NCI-H146 treated with DMSO at 0.1 percent for 48 hours (cell line): ENCODE measurements at regions not wholly inside any gene's neighbourhood (a gene's known extent, or its start where the extent isn't known, plus 50 kb on each side); places are given as distances from the start of the nearest gene placed in this dataset.
A peak's percentile ranks its signal among the peaks of the same experiment; 100 is the strongest.

Experiments used
- DNase-seq: peaks from one replicate; lab custom pipeline; 2025; ENCODE audit not compliant: unreplicated experiment; lab: John Stamatoyannopoulos, UW

DNA sequence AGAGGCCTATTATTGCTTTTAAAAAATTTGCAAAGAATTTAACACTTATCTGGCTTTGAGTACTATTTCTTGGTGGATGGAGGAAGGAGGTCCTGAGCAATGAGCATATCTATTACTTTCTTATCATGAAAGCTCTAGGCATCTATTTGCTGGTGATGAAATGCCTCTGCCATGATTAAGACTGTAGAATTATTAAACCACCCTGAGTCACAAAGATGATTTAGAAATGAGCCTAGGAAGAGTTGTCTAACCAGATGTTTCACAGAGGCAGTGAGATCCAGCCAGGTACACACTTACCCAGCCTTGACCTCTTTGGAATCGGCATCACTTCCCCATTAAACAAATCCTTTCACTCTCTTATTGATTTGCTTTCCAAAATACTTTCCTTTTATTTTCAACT, 304.4 kb upstream of the KIF2A start:
- DNase-seq, result no peak

DNA sequence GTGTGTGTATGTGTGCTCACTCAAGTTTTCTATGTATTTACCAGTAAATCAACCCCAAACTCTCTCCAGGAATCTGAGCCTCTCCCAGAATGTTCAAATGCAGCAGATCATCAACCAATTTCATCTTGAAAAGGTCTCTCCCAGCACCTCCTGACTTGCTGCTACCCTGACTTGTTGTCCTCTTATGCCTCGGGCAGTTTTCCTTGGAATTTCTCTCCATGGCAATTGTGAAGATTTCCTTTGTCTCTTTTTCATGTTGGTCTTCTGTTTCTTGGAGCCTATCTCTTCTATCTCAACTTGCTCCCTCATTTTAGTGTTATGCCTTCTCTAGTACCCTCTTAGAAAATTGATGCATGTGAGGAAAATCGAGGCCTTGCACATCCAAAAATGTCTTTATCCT, 303.6 kb upstream of the KIF2A start:
- DNase-seq, result no peak

DNA sequence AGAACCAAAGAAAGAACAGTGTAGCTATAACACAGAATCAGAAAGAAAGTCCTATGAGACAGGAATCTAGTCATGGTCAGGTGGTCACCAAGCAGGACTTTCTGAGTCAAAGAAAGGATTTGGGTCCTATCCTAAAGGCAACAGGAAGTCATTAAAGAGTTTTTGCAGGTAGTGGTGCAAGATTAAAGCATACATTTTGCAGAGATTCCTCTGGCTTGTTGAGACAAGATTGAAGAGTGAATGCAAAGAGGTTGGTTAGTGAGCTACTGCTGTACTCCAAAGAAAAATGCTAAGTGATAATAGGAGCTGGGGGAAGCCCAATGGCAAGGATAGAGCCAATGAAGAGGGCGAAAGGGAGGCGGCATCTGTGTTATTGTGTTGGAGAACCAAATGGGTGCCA, 300.5 kb upstream of the KIF2A start:
- DNase-seq, result no peak

DNA sequence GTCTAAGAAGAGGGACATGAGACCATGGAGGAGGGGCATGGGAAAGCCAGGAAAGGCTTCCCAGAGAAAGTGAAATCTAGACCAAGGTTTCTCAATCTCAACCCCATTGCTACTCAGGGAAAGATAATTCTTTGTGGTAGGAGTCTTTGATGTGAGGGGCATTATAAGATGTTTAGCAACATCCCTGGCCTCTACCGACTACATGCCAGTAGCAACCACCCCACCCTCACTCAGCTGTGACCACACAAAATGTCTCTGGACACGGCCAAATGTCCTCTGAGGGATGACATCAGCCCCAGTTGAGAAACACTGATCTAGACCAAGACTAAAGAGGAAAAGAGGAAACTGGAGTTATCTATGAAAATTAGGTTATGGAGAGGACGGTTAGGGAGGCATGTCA, 298.5 kb upstream of the KIF2A start:
- DNase-seq, result no peak

DNA sequence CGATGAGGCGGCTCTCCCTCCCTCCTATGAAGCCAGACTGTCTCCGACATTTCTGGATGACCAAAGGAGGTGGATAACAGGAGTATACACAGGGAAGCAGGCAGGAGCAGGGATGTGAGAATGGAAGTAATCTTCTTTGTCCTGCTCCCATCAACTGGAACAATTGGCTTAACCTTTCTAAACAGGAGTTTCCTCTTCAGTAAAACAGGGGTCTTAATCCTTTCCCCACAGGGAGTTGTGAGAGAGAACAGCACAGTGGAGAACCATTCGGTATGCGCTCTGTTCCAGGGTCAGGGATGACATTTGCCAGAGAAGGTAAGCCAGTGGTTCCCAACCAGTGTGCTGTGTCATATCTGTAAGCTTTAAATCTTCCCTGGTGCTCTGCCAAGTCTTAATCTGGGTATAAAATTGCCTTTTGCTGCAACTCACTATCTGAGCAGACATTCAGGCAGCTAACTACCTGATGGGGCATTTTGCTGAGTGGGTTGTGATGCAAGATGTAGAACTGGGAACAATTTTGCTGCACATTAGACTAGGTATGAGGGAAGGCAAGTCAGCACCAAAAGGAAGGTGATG, 294.8 kb upstream of the KIF2A start:
- no peak for DNase-seq

DNA sequence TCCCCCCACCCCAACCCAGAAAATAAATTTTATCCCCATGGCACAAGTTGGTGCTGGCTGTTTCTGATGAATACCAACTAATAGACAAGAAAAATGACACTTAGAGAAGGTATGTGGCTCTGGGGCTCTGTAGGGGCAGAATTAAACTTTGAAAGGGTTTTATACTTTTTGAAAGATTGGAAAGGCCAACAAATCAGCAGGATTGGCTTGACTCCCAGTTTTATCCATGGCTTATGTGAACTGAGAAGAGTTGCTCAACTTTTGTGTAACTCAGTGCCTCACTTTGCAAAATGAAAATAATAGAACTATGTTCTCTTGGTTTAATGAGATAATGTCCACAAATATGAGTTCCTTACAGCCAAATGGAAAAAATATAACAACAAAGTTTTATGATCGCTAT, 288.9 kb upstream of the KIF2A start:
- DNase-seq, result no peak

DNA sequence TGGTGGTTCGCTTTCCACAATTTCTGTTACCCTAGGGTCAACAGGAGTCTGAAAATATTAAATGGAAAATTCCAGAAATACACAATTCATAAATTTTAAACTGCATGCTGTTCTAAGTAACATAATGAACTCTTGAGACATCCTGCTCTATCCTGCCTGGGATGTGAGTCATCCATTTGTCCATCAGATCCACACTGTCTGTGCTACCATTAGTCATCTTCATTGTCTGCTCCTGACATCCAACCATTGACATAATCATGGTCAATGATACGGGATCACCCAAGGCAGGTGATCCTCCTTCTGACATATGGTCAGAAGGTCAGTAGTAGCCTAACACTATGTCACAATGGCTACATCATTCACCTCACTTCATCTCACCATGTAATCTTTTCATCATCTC, 276.7 kb upstream of the KIF2A start:
- DNase-seq, result no peak

DNA sequence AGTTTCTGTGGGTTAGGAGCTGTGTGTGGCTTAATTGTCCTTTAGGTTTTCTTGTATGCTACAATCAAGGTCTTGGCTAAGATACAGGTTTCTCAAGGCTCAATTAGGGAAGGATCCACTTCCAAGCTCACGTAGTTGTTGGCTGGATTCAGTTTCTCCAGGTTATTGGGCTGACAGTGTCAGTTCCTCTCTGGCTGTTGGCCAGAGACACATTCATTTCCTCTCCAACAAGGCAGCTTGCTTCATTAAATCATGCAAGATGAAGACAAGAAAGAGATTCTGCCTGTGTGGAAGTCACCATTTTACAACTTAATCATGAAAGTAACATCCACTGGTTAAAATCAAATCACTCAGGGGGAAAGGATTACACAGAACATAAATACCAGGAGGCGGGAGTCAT, 275.7 kb upstream of the KIF2A start:
- no peak for DNase-seq

DNA sequence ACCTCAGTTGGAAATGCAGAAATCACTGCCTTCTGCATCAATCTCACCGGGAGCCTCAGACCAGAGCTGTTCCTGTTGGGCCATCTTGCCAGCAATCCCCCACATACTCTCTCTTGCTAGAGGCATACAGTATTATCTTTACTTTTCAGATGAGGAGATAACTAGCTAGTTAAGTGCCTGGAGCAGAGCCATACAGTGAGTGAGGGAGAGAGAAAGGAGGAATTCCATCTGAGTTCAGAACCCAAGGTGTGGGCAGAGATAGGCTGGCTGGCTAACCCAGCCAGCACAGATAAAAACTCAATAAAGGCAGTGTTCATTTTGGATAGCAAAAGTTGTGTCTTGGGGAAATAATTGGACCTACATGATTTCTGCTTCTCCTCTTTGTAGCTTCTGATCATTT, 268.0 kb upstream of the KIF2A start:
- DNase-seq, result no peak

DNA sequence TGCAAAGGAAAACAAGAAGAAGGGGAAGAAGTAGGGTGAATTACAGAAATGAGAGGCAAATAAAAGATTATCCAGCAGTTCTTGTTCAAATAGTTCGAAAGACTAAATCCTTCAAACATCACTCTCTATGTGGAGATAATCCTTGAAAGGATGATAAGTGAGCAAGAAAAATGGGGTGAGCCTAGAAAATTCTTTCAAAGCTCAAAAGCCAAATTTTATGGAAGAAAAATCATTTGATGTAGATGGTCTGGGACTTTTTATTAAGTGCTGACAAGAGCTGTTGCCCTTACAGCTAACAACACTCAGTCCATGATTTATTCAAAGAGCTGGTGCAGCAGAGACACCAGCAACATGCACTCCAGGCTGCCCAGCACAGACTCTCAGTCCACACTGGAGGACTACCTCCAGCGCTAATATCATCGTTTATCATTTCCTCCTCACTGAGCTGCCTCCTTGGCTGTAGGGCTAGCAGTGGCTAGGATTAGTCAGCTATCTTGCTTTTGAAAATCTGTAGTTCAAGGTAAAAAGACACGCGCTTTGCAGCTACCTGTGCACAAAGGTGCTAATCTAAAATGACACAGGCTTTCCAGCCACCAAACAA, 264.8 kb upstream of the KIF2A start:
- DNase-seq, result no peak

DNA sequence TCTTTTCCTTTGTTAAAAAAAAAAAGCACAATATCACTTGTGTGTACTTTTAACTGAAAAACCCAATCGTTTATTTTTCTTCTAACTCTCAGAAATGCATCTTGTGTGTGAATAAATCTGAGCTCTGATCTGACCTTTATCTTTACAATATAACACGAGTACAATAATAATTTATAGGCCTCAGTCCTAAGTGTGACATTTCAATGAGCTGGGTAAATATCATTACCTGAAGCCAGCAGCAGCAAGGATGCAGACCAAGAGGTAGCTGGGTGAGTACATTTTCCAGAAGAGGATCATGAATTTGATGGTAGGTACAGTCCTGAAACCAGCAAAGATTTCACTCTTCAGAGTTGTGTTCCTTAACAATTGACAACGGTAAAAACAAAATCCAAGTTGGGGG, 264.0 kb upstream of the KIF2A start:
- DNase-seq, result no peak

DNA sequence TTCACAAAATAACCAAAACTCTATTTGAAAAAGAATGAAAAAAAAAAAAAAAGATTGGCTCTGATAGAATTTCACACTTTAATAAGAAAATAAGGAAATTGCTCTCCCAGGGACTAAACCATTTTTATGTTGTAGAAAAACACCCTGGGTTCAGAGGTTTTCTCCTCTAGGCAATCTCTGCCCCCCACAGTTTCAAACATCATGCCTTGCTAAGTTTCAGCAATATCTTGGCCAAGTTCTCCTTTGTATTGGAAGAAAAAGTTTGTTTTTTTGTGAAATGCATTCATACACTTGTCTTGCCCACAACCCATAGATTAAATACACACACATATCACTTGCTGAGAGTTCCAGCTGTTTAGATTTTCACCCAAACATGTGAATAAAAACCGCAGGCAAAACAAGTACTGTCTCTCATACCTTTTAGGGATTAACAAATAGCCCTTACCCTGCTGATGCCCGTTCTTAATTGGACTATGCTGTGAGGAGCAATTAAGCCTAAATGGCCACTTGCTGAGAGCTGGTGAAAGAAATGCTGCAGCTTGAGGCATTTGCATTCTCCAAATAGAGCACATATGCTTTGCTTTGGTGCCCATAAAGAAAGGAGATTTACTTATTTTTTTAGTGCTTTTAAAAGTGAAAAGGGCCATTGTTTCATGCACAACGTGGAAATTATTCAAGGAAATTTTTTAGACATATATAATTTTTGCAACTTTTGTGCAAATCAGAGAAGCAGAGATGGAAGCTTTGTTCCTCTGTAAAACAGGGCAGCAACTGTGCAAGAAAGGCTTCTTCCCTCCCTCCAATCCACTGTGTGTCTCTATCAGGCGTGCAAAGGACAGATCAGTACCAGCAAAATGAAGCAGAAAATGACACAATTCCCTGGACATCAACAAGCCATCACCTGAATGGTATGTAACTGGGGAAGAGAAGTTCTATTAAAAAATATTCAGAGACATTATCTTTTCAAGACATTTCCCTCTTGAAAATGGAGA, 262.4 kb upstream of the KIF2A start:
- peak; percentile 31 for DNase-seq

DNA sequence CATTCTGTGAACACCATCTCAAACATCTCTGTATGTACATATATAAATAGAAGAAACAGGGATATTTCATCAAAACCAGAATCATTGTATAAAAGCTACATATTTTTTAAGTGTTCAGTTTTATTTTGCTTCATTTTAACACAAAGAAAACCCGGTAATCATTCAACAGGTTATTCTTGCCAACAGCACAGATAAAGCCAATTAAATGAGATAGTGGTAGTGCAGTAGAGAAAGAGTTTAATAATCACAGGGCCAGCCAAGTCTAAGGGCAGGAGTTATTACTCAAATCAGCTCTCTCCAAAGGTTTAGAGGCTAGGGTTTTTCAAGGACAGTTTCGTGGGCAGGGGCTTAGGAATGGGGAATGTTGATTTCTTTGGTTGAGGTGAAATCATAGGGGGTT, 261.0 kb upstream of the KIF2A start:
- no peak for DNase-seq

DNA sequence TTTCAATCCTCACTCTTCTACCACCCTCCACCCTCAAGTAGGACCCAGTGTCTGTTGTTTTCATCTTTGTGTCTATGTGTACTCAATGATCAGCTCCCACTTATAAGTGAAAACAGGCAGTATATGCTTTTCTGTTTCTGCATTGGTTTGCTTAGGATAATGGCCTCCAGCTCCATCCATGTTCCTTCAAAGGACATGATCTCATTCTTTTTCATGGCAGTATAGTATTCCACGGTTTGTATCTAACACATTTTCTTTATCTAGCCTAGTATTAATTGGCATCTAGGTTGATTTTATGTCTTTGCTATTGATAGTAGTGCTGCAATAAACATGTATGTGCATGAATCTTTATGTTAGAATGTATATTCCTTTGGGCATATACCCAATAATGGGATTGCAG, 259.8 kb upstream of the KIF2A start:
- DNase-seq, result no peak

DNA sequence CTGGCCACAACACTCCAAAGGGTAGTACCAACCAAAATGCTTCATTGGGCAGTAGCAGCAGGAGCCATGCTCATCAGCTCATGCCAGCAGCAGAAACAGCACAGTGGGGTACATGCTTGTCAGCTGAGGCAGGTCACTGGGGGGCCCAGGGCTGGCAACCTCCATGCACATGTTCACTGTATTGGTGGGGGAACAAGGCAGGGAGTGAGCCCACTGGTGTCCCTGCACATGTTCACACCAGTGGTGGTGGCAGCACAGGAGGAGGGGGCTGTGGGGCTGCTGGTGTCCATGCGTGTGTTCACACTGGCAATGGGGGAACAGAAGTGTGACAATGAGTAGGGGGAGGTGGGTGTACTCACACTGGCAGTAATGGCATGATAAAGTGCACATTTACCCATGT, 254.3 kb upstream of the KIF2A start:
- no peak for DNase-seq

DNA sequence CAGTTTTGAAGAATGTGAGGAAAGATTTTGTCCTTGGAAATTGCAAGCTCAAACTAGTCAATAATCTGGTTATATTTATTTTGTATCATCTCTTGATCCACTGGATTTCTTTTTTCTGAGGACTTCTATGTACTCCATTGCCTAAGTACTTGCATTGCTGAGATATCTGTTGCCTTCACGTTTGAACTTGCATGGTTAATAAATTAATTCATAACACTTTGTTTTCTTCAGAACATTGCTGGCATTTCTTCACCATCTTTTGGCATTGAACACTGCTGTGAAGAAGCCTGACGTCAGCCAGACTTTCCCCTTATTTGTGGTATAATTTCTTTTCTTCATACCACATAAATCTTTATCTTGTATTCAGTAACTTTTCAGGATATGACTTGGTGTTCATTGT, 246.0 kb upstream of the KIF2A start:
- DNase-seq, result no peak

DNA sequence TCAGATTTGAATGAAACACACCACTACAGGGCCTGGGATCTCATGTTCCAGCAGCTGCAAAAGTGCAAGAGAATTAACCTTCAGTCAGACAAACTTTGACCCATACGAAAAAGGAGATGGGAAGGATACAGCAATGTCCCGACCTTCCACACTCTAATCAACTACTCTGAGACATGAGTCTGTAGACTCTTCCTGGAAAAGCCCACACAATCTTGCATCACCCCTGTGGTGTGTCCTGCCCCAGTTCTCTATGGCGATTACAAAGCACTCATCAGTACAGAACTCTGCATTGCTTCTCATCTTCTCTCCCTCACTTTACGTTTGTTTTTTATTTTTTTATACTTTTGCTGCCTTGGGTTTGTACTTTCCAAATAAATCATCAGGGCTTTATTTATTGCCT, 241.0 kb upstream of the KIF2A start:
- DNase-seq, result no peak

DNA sequence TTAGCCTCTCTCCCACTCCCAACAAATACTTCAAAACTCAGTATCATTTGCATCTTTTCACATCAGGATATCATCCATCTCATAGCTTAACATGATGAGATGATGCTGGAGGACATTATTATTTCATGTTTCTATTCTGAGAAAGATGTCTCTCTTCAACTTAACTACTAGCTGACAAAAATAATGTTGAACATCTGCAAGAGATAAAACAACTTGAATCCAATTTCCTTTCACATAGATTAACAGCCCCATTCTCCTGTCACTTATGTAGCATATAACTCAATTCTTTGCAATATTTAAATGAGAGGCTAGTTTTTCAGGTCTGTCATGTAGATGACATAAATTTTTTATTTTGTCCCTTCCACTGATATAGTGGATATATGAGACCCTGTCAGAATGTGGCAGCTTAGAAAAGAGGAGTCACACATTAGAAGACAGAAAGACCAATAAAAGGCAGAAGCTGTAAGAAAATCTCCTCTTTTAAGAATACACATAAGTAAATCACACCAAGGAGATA, 239.2 kb upstream of the KIF2A start:
- no peak for DNase-seq

DNA sequence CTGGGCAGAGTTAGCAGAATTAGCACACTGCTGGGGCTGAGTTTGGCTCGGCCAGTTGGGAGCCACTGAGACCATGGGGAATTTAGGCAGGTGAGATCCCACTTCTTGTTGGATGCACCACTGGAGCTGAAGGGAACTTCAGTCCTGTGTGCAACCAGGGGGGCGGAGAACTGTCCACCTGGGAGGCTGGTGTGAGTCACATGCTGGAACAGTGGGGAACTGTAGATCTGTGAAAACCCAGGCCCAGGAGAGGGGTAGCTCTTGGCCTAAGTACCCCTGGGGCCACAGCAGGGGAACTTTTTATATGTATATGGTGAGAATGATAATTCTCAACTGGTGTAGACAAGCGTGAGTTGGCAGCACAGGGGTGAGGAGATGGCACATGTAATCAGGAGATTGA, 237.5 kb upstream of the KIF2A start:
- DNase-seq, result no peak

DNA sequence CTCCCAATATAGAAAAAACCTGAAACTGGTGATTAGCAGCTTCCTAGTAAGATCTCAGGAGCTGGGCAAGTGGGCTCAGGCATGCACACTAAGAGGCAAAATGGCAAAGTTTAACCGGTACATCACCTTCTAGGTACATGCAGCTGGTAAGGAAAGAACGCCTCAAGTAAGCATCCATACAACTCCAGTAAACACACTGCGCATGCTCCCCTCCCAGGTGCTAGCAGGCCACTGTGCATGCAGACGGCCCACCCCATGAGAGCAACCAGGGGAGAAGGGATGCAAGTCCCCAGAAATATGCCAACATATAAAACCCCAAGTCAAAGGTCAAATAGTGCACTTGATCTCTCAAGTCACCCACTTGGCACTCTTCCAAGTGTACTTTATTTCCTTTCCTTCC, 228.6 kb upstream of the KIF2A start:
- DNase-seq, result no peak

DNA sequence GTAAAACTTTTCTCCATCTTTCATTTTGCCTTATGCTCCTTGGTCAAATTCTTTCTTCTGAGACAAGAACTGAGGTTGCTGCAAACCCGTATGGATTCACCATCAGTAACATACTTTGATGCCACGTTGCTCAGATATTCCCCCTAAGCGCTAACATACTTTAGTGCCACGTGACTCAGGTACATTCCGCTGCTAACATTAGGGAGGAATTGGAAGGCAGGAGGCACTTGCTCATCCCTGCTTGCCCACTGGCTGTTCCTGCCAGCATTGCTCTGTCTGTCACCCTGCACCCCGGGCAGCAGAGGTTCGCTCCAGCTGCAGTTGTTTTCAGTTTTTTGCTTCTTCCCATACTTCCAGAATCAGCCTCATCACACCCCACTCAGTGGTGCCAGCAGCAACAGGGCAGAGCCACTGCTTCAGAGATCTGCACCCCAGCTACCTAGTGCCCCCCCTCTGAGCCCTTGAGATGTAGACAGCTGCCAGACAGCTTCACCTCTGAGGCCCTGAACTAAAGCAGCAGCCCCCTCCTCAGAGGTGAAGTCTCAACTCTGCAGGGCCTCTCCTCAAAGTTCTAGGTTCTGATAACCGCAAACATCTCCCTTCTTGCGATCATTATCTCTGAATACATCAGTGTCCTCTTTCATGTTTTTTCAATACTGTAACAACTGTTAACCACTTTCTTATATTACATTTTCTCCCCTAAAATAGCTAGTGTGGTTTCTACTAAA, 228.0 kb upstream of the KIF2A start:
- no peak for DNase-seq
